ENCODE measurements at regions not wholly inside any gene's neighbourhood (a gene's known extent, or its start where the extent isn't known, plus 50 kb on each side); places are given as distances from the start of the nearest gene placed in this dataset.

DNA sequence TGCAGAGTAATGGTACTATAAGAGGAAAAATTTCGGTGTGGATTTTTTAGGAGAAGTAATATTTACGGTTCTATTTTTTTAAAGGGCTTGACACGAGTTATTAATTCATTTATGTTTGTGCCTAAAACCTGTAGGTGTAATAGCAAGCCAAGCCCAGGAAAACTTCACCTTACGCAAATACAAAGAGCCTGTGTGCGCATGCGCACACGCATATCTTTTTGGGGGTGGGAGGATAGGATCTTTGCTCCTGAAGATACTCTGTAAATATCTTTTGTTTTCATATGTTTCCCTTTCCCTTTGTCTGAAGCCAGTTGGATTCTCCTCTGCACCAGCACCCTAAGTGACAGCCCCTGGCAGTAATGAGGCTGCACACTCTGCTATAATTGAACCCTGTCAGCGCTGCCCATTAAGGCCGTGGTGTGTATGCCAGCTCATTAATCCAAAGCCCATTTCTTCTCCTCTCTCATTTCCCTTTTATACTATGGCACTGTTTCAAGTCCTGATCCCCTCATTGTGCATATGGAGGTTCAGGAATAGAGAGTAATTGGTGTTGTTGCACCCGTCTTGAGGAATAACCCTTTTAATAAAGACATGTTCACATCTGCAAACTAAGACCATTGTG, 327.2 kb upstream of the E2F7 start:
- DNase-seq: no peak

DNA sequence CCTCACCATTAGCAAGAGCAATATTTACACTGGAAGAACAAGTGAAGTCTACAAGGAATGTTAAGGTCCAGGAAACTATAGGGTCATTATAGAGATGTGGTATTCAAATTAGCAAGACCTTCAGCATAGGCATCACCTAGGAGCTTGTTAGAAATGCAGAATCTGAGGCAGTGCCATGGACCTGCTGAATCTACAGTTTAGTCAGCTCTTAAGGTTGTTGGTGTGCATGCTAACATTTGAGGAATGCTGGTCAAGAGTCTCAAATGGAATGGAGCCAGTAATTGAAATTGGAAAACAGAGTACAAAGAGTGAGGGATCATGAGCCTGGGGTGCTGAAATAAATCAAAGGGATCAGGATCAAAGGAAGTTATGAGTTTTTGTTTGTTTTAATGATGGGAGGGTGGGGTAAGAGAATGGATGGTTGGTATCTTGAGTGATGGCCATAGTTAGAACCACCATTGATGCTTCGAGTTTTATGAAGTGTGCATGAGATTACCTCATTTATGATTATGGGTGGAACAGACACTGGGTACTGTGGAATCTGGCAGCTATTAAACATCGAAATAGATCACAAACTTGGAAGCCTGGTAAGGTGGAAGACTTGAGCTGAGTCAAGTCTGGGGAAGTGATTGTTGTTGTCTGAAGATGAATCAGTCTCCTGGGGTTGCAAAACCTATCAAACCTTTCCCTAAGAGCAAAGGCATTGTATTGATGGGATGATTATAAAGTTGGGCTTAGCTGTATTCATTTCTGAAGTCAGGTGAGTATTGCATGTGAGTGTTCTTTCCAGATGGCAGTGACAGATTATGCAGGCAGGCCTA, 323.3 kb upstream of the E2F7 start:
- DNase-seq: no peak

DNA sequence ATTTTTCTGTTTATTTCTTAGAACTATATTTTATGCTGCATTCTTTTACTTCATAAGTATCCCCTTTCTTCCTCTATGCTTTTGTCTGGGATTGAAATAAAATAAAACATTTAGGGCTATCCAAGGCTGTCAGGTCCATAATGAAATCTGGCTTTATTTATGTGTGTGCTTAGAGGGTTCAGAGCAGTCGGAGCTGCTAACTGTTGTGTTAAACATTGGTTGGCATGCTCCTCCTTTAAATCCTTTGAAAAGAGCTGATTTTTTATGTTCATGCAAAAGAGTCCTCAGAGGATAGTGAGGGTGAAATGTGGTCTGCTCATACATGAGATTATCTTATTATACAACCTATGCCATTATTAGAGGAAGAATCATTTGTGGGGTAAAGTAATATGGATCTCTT, 322.3 kb upstream of the E2F7 start:
- no peak for DNase-seq

DNA sequence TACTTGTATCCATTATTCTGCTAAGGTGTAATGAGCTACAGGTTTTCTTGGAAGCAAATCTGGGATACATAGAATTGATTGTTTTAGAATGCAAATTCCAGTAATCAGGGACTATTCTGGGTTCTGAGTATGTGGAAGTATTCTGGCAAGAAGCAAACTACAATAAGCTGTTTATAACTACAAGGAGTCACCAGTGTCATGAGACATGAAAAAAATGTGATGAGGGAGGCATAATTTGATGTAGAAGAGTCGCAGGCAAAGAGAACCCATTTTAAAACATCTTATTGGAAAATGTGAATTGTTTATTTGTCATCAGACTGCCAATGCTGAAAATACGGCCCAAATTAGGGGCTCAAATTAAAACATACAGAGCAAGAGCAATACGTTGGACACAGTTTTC, 321.8 kb upstream of the E2F7 start:
- no peak for DNase-seq

DNA sequence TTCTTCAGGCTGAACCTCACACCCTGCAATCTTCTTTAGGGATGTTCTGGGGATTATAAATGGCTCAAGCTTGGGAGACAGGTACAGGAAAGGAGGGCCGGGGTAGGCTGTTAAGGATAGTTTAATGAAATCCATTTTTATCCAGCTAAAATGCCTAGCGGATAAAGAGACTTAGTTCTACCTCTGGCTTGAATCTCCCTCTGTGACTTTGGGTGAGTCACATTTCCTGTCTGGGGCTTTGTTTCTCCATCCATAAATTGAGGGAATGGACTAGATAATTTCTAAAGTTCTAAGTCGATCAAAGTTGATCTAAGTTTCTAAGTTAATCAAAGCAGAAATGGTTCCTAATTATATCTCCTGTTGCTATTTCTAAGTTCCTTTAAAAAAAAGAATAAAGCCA, 319.6 kb upstream of the E2F7 start:
- DNase-seq: no peak

DNA sequence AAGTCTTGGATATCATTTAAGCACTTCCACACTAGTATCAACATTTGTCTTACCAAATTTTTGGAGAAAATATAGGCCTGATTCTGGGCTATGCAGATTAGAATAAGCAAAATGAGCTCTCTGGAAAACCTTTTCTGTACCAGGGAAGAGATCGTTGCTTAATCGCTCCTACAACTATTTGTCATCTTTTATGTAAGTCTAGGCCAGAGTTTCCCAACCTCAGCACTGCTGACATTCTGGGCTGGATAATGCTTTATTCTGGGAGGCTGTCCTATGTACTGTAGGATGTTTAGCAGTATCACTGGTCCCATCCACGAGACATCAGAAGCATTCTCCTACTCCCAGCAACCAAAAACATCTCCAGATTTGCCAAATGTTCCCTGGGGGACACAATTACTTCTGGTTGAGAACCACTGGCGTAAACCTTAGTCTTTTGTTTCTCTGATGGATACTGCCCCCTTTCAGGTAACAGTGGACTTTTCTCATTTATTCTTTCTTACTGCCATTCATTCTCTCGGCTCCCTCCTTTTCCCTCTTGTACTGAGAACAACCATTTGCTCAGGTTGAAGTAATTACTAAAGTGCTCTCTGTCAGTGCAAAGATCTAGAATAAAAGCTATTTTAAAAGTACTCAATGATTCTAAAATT, 316.9 kb upstream of the E2F7 start:
- no peak for DNase-seq

DNA sequence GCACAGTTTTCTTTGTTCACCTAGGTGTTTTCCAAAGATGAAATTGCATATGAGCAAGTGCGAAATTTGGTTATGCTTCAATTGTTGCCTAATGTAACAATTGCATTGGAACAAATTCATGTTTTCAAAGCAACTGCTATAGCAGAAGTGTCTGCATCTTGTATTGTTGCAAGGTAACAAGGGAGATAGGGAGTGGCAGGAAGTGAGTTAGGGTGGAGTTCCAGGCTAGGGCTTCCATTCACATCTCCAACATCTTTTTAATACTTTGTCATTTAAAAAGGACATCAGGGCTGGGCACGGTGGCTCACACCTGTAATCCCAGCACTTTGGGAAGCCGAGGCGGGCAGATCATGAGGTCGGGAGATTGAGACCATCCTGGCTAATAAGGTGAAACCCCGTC, 312.3 kb upstream of the E2F7 start:
- no peak for DNase-seq

DNA sequence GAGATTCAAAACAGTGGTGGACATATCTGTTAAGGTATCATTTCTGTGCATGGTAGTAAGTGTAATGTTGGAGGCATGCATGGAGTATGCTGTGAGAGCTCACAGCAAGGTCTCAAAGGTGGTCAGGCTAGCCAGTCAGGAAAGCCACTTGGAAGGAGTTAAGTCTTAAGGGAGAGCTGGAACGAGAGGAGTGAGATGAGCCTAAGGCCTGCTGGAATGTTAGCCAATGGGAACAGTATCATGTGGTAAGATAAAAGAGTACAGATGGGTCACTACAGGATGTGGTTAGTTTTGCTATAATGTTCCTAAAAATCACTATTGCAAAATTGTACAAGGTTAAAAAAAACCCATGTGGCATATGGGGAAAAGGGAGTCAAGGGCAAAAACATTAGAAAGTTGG, 311.7 kb upstream of the E2F7 start:
- DNase-seq: no peak

DNA sequence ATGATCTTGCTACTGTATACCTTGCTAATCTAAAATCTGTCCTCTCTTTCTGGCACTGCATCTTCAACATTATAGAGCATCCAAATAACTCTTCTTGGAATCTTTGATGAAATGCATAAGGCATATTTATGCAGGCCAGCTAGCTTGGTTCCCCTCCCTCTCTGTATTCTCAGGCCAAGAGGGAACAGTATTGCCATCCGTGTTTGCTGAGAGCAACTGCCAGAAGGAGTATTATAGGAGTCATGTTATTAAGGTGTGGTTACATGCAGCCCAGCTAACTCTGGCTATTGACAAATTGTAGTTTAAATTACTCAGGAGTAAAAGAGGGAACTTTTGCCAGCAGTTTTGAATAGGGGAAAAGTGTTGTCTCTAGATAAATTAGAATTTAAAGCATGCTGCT, 309.3 kb upstream of the E2F7 start:
- no peak for DNase-seq

DNA sequence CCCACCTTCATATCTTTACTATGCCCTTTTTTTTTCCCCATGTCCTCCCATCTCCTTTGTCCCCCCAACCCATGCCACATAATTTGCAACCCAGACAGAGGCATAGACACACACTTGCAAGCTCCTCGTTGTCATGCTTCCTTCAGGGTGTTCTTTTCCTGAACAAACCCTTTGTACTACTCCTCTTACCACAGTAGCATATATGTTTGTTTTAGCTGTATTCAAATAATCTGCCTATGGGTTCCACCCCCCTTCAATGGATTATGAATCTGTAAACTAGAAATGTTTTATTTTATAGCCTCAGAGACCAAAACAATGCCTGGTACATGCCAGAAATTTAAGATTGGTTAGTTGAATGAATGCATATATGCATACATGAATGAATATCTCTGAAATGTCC, 307.1 kb upstream of the E2F7 start:
- no peak for DNase-seq

DNA sequence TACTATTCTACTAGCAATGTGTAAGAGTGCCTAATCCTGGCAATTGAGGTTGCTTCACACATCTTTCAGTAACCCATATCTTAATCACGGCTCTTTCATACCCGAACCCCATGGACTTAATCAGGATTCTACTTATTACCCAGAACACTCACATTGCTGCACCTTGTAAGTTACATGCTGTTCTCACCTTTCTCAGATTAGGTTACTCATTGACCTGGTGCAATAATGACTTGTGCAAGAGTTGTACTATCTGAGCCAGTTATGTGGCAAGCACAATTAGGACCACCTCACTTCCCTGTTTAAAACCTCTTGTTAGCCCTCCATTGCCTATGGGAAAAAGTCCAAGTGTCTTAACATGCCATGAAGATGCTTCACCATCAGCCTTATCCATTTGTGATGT, 306.7 kb upstream of the E2F7 start:
- no peak for DNase-seq

DNA sequence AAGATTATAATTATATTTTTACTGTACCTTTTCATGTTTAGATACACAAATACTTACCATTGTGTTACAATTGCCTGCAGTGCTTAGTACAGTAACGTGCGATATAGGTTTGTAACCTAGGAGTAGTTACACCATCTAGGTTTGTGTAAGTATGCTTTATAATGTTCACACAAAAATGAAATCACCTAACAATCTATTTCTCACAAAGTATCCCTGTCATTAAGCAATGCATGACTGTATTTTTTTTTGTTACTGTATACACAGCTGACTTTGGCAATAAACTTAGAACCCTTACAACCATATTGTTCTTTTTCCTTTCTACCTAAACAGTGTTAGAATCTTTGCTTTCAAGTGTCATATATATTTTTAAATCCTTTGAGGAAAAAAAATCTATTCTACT, 303.0 kb upstream of the E2F7 start:
- no peak for DNase-seq

DNA sequence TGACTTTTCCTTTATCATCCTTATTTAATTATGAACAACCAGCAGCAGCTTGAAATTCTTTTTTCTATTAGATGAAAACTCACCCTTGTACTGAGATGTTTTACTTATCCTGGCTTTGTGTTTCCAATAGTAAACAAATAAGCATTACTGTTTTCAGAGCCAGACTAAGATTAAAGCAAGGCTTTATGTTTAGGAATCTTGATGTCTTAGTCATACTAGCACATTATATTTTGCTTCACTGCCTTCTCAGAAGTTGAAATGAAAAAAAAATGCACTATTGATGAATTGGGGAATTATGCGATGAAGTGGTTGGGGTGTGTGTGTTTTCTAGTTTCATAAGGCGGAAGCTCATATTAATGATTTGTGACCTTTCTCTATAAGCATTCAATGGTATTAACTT, 301.2 kb upstream of the E2F7 start:
- DNase-seq: no peak

DNA sequence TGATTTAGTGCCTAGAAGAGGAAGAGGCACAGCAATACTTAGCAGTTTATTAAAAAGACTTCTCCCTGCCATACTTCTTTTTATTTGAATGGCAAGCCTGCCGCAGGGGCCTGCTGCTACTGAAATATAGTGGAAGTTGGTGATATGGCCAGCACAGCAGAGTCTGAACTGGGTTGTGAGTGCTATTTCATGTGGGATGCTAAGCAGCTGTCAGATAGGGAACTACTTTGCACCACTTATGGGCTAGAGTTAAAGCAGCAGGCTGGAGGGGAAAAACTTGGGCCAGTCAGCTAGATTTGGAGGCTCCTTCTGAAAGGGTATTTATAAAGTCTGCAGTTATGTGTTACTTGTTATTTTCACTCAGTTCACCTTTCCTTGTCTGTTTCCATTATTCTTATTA, 299.0 kb upstream of the E2F7 start:
- DNase-seq: no peak

DNA sequence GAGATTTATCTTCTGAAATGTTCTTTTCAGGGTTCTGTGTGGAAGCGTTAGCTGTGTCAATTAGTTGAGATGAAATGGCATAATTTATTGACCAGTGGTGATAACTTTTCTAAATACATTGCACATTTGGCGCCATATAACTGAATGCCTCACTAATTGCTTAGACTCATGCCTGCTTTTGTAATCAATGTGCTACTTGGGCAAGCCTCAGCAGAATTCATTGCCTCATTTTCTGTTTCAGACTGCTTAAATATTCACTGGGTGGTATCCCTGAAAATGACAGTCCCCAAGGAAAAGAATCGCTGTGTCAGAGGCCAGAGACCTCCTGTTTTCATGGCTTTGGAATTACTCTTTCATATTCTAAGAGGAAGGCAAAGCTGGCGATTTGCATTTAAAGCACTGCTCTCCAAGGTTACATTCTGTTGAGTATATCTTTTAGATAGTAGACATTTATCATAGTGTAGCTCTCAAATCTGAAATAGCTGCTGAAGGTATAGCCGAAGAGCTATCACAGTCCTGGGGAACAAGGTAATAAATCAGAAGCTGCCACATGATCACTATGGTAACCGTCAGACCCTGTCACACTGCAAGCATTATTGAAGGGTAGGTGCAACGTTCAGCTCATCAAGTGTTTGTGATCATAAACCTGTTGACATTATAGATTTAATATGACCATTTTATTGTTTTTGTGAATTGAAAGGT, 297.3 kb upstream of the E2F7 start:
- no peak for DNase-seq

DNA sequence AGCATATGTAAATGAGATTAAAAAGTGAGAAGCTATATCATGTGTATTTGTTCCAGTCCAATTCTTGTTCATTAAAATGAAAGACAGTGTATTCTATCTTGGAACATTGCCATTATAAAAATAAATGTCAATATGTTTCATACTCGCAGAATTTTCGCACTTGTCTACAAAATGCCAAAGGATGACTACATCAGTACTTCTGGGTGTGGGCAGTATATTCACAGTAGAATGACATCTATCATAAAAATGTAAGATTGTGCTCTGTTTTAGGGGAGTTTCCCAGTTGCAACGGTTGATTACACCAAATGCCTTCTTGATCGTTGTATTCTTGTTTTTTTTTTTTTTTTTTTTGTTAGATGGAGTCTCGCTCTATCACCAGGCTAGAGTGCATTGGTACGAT, 292.3 kb upstream of the E2F7 start:
- DNase-seq: no peak

DNA sequence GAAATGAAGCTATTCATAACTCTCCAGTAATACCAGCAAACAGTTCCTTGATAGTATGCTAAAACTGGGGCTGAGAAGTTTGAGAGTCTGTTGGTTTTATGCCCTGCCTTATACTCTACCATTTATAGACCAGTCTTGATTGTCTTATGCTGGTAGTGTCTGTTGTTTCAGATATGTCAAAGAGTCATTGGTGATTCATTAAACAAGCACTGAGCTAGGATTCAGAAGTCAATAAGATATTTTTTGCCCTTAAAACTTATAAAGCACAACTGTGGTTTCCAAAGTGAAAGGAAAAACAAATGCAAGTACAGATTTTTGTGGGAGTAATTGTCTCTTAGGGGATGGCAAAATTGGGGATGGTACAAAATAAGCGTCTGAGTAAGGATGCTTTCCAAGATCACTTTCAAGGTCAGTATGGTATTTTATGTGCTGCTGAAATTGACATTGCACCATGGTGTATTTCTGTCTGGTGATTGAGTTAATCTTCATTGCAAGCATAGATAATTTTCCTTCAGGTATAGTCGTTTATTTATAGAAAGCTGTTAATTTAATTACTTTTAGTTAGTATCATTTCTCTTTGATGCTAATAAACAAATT, 289.5 kb upstream of the E2F7 start:
- DNase-seq: no peak

DNA sequence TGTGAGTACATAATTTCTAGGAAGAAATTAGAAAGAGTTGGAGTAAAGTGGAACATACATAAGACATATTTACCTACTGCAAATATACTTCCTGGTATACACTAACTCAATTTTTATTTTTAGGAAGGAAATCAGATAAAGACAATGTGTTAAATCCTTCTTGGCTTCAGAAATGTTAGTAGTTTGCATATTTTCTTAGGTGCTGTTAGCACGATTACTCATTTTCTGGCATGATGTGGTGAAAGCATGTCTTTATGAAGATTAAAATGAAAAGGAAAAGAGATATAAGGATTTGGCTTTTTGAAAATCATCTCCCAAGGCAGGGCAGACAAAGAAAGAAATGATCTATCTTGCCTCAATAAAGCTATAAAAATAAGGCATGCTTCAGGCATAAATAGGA, 287.6 kb upstream of the E2F7 start:
- DNase-seq: no peak

DNA sequence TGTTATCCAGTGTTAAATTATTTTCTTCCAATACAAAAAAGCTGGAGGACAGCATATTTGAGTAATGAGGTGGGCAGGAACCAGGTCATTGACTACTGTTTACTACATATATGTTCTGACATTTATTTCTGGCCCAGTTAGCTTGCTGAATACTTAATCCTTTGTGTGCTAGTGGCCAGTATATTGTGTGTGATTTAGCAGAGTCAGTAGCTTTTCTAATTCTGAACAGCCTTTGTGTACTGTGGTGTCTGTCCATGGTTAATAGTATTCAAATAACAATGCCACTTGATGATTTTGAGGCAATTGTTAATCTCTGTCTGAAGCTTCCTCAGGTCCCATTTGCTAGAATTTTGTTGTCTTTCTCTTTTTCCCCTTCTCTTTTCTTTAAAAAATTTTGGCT, 286.5 kb upstream of the E2F7 start:
- DNase-seq: no peak

DNA sequence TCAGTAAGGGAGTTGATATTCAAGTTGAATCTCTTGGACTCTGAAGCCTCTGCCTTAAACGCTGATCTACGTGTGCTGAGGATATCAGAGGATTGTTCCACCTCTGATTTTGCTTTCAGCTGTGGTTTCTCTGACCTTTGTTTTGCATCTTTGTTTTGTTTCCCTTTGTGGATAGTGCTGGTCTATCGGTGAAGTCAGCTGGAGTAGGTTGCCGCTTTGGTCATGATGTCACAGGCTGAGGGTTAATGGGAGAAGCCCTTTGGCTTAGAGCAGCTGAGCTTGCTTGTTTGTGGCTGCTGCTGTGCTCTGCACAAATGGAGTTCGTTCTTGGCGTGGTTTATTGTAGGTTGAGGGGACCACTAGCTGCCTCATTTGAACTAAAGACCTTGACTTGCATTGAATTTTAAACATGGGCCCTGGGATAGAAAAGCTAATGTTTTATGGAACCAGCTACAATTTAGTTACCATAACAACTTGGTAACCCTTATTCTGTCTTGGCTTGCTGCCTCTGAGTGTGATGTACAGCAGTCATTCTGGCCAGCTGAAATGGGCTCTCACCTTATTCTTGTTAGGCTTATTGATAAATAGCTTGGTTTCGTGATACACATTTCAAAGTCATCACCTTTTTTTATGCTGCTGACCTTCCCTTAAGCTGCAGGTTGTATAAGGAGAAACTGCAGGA, 284.5 kb upstream of the E2F7 start:
- no peak for DNase-seq

DNA sequence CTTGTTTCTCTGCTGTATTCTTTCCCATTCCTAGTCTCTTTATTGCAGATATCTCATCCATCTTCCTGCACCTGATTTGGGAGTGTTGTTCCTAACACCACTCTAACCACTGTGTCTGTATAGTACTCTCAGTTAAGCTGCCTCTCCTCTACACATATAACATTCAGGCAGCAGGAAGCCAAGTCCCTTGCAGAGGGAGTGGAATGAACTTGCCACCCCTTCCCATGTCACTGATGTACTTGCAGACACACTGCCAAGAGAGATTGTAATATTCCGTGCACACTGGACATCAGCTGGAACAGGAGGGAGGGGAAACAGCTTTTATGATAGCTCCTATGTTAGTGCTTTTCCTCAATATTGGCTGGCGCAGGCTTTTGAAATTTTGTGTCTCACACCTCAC, 281.6 kb upstream of the E2F7 start:
- DNase-seq: no peak

DNA sequence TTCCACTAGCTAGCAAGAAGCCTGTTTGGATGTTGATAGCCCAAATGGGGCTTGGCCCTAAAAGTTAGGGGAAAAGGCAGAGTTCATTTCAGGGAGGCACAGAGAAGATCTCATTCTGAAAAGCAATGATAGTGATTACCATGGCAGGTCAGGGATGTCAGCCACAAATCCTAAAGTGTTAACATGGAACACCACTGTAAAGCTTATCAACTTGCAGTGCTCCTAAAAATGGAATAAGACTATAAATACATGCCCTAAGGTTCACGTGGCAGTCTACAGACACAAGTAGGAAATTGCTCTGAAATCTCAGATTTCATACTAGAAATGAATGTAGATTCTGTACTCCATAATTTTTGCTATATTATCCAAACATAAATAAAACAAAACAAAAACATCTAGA, 280.0 kb upstream of the E2F7 start:
- no peak for DNase-seq

DNA sequence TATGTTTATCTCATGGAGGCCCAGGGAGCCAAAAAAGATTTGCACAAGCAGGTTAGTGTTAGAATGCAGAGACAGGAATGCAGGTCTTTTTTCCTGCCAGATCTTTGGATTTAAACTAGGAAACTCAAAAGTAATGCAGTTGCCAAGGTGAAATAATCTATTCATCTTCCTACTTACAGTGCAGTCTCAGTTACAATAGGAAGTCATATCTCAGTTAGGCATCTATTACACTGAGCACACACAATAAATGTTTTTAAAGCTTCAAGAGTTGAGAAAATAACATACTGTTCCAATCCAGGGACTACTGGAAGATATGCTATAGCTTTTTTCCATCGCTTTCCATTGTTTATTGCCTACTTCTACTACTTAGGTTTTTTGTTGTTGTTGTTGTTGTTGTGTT, 279.3 kb upstream of the E2F7 start:
- DNase-seq: no peak
